WTC11 (cell line): ENCODE measurements at regions not wholly inside any gene's neighbourhood (a gene's known extent, or its start where the extent isn't known, plus 50 kb on each side); places are given as distances from the start of the nearest gene placed in this dataset.

Experiments used
- ATAC-seq: fragments of 200-7000 bp; cut with Tn5 transposase; 2 replicates; pipeline ENCODE4 v1.10.0; 2021; ENCODE audit warnings: mild to moderate bottlenecking, moderate library complexity
- CTCF ChIA-PET: fragments of 300-600 bp; sonication (Branson Sonifier 250); formaldehyde crosslinking; loops from one replicate; lab custom pipeline; 2021; ENCODE audit warnings: antibody characterized with exemption; lab: Charles Lee
- POLR2A ChIA-PET: fragments of 350-600 bp; sonication (Branson Sonifier 250); formaldehyde crosslinking; loops from one replicate; lab custom pipeline; 2021; ENCODE audit warnings: antibody characterized with exemption; lab: Charles Lee
- DNase-seq: peaks from one replicate; pipeline ENCODE4 v3.0.0; 2021; ENCODE audit warnings: low spot score
- H3K27ac Mint-ChIP-seq: 2 replicates; pipeline ENCODE4 v1.8.0; 2021; ENCODE audit warnings: mixed read lengths
- H3K27me3 Mint-ChIP-seq: 2 replicates; pipeline ENCODE4 v1.8.0; 2021; ENCODE audit warnings: low read depth, mild to moderate bottlenecking, moderate library complexity, mixed read lengths
- H3K36me3 Mint-ChIP-seq: 2 replicates; pipeline ENCODE4 v1.8.0; 2021; ENCODE audit warnings: mixed read lengths
- H3K4me1 Mint-ChIP-seq: 2 replicates; pipeline ENCODE4 v1.8.0; 2022; ENCODE audit warnings: mixed read lengths
- H3K4me3 Mint-ChIP-seq: 2 replicates; pipeline ENCODE4 v1.8.0; 2021; ENCODE audit warnings: mild to moderate bottlenecking, moderate library complexity, mixed read lengths
- H3K9me3 Mint-ChIP-seq: 2 replicates; pipeline ENCODE4 v1.8.0; 2021; ENCODE audit warnings: mixed read lengths
- ARID4B ChIP-seq: sonication (generic); formaldehyde crosslinking; IDR thresholded peaks from 2 replicates; pipeline ENCODE4 v1.8.0; 2023; ENCODE audit warnings: missing genetic modification reagents, mild to moderate bottlenecking, borderline replicate concordance
- ATF2 ChIP-seq: sonication (generic); formaldehyde crosslinking; IDR thresholded peaks from 2 replicates; pipeline ENCODE4 v1.8.1; 2022; ENCODE audit warnings: low read depth, missing genetic modification reagents, borderline replicate concordance
- CBFB ChIP-seq: sonication (generic); formaldehyde crosslinking; IDR thresholded peaks from 2 replicates; pipeline ENCODE4 v1.8.1; 2022; ENCODE audit warnings: mild to moderate bottlenecking, low read depth, missing genetic modification reagents
- CREB1 ChIP-seq: sonication (generic); formaldehyde crosslinking; IDR thresholded peaks from 2 replicates; pipeline ENCODE4 v1.8.0; 2023; ENCODE audit warnings: mild to moderate bottlenecking, missing genetic modification reagents
- FOXP4 ChIP-seq: sonication (generic); formaldehyde crosslinking; IDR thresholded peaks from 2 replicates; pipeline ENCODE4 v1.8.0; 2022; ENCODE audit warnings: mild to moderate bottlenecking, missing genetic modification reagents
- GTF2I ChIP-seq: fragments of 250-450 bp; sonication (Bioruptor Pico); conservative IDR thresholded peaks from 2 replicates; pipeline ENCODE4 v1.4.0; 2021; ENCODE audit warnings: mild to moderate bottlenecking
- MLX ChIP-seq: sonication (generic); formaldehyde crosslinking; IDR thresholded peaks from 2 replicates; pipeline ENCODE4 v1.8.1; 2023; ENCODE audit warnings: mild to moderate bottlenecking, missing genetic modification reagents, moderate library complexity
- PRDM15 ChIP-seq: sonication (generic); formaldehyde crosslinking; IDR thresholded peaks from 2 replicates; pipeline ENCODE4 v1.8.0; 2022; ENCODE audit warnings: missing genetic modification reagents
- PRRX2 ChIP-seq: fragments of 250-450 bp; sonication (Bioruptor Pico); IDR thresholded peaks from 2 replicates; pipeline ENCODE4 v1.8.0; 2021; ENCODE audit warnings: mild to moderate bottlenecking
- SP1 ChIP-seq: sonication (generic); formaldehyde crosslinking; conservative IDR thresholded peaks from 2 replicates; pipeline ENCODE4 v1.8.1; 2022; ENCODE audit warnings: missing genetic modification reagents
- TEAD1 ChIP-seq: sonication (generic); formaldehyde crosslinking; IDR thresholded peaks from 2 replicates; pipeline ENCODE4 v1.8.0; 2022; ENCODE audit warnings: mild to moderate bottlenecking, missing genetic modification reagents
- ZNF138 ChIP-seq: sonication (generic); formaldehyde crosslinking; conservative IDR thresholded peaks from 2 replicates; pipeline ENCODE4 v1.8.1; 2022; ENCODE audit warnings: mild to moderate bottlenecking, moderate library complexity, missing genetic modification reagents
- ZNF219 ChIP-seq: sonication (generic); formaldehyde crosslinking; IDR thresholded peaks from 2 replicates; pipeline ENCODE4 v1.8.0; 2023; ENCODE audit warnings: missing genetic modification reagents, mild to moderate bottlenecking, borderline replicate concordance
- ZNF232 ChIP-seq: sonication (generic); formaldehyde crosslinking; IDR thresholded peaks from 2 replicates; pipeline ENCODE4 v1.8.0; 2022; ENCODE audit warnings: mild to moderate bottlenecking, missing genetic modification reagents
- ZNF281 ChIP-seq: sonication (generic); formaldehyde crosslinking; IDR thresholded peaks from 2 replicates; pipeline ENCODE4 v1.8.0; 2023; ENCODE audit warnings: mild to moderate bottlenecking, missing genetic modification reagents
- ZNF317 ChIP-seq: sonication (generic); formaldehyde crosslinking; IDR thresholded peaks from 2 replicates; pipeline ENCODE4 v1.8.1; 2023; ENCODE audit warnings: low read depth, mild to moderate bottlenecking, moderate library complexity, missing genetic modification reagents, borderline replicate concordance
- ZNF671 ChIP-seq: fragments of 250-450 bp; sonication (Bioruptor Pico); IDR thresholded peaks from 2 replicates; pipeline ENCODE4 v1.8.0; 2021; ENCODE audit warnings: mild to moderate bottlenecking

GRCh38 chr4:134999169-134999568 is 797.6 kb upstream of the PABPC4L start (continued):
- TF ChIP-seq ARID4B (CRISPR knock-in tag) (no peak), ZNF232 (CRISPR knock-in tag) (no peak), FOXP4 (CRISPR knock-in tag) (no peak), ATF2 (CRISPR knock-in tag) (no peak), GTF2I (CRISPR knock-in tag) (no peak), TEAD1 (CRISPR knock-in tag) (no peak), MLX (no peak), ZNF281 (CRISPR knock-in tag) (no peak), CBFB (no peak), SP1 (CRISPR knock-in tag) (no peak), CREB1 (CRISPR knock-in tag) (no peak)

- TF ChIP-seq PRRX2 (no peak), GTF2I (CRISPR knock-in tag) (no peak), PRDM15 (CRISPR knock-in tag) (no peak), ZNF317 (no peak), ZNF219 (CRISPR knock-in tag) (no peak), ZNF138 (CRISPR knock-in tag) (no peak), ZNF671 (CRISPR knock-in tag) (no peak)
- ATAC-seq (no peak), DNase-seq (no peak)
- Mint-ChIP-seq H3K9me3 (peaks cover 37% of the 10 kb centered on the region), H3K27ac (no peak overlapping the region), H3K4me3 (no peak overlapping the region), H3K27me3 (no peaks in the 10 kb centered on the region), H3K36me3 (peaks cover 17% of the 10 kb centered on the region), H3K4me1 (no peaks in the 10 kb centered on the region)
- ChIA-PET CTCF (no interaction called here), POLR2A (no interaction called here)
Observed at GRCh38 chr4:134961963-134962362, 760.4 kb upstream of the PABPC4L start.
